ENCODE measurements at regions not wholly inside any gene's neighbourhood (a gene's known extent, or its start where the extent isn't known, plus 50 kb on each side); places are given as distances from the start of the nearest gene placed in this dataset.
A peak's percentile ranks its signal among the peaks of the same experiment; 100 is the strongest.

DNA sequence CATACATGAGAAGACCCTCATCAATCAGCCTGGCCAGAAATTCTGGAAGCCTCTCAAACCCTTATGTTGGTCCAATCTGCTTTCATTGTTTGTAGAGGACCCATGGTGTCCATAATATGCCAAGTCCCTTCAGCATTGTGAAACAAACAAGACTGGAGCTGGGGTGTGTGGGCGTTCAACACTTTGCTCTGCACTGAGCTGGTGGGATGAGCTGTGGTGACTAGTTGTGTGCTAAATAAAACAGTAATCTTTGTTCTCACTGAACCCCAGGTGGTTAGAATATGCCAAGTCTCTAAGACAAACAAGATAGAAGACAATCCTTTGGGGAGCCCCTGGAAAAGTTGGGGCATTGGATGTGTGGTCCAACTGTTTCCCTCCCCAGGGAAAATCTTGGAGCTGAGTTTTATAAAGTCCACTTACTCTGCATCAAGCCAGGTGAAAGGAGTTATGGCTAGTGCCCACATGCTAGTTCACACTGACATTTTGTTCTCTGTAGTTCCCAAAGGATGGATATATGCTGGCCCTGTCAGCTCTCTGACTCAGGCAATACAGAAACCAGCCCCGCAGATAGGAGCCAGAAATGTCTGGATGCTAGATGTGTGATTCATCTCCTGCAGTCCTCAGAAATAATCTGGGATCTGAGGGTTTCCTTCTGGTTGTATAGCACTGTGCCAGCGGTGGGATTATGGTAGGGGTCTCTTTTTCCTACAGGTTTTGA is 260.2 kb downstream of the TMX3 start:
- Histone ChIP-seq H3K36me3 (ENCODE audit: insufficient read depth, low read length) (no peaks in the 10 kb centered on the region), H3K4me1 (ENCODE audit: insufficient read depth, low read length) (no peaks in the 10 kb centered on the region), H3K4me3 (ENCODE audit: low read length in 2 of 2) (no peak overlapping the region), H3K9me3 (ENCODE audit: control insufficient read depth in 1 of 2, low read length in 2 of 2) (no peaks in the 10 kb centered on the region), H3K27ac (ENCODE audit: low read depth, low read length) (no peak overlapping the region), H3K27me3 (ENCODE audit: insufficient read depth, low read length) (no peaks in the 10 kb centered on the region)
- Mint-ChIP-seq H3K9me3 (peaks cover 0 to 2% (median 0%) of the 10 kb centered on the region in 8 donors), H3K4me3 (no peak overlapping the region), H3K36me3 (no peaks in the 10 kb centered on the region), H3K27ac (no peak overlapping the region), H3K27me3 (no peaks in the 10 kb centered on the region), H3K4me1 (no peaks in the 10 kb centered on the region)
- intact Hi-C loops (cut with micrococcal nuclease) = no loop called here
- ChIA-PET POLR2A (ENCODE audit: partially characterized antibody) (no interaction called here), CTCF (ENCODE audit: partially characterized antibody) (no interaction called here)
- DNase-seq = no peak

DNA sequence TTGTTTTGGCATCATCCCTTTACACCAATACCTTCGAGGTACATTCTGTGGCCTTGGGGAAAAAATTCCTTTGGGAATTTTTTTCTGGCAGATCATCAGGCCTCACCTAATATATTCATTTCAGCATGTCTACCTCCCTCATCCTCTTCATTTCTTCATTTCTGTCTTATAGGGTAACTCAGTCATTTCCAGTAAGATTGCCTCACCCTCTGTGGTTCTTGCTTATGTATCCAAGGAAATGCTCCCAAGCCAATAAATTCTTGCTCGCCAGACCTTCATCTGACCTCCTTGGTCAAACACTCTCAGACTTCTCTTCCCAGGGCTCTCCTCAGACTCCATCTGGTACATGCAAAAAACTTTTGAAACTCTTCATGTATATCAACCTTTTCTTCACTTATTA is 265.6 kb downstream of the TMX3 start:
- Mint-ChIP-seq H3K4me3 (no peak overlapping the region), H3K4me1 (no peaks in the 10 kb centered on the region), H3K27ac (no peak overlapping the region), H3K9me3 (peaks cover 0 to 2% (median 0%) of the 10 kb centered on the region in 8 donors), H3K36me3 (no peaks in the 10 kb centered on the region), H3K27me3 (no peaks in the 10 kb centered on the region)
- Histone ChIP-seq H3K4me3 (ENCODE audit: low read length in 2 of 2) (no peak overlapping the region), H3K27me3 (ENCODE audit: insufficient read depth, low read length) (no peaks in the 10 kb centered on the region), H3K9me3 (ENCODE audit: control insufficient read depth in 1 of 2, low read length in 2 of 2) (no peaks in the 10 kb centered on the region), H3K36me3 (ENCODE audit: insufficient read depth, low read length) (no peaks in the 10 kb centered on the region), H3K27ac (ENCODE audit: low read depth, low read length) (no peak overlapping the region), H3K4me1 (ENCODE audit: insufficient read depth, low read length) (no peaks in the 10 kb centered on the region)
- intact Hi-C loops (cut with micrococcal nuclease) = no loop called here
- no peak for DNase-seq
- POLR2A ChIA-PET (ENCODE audit: partially characterized antibody) = no interaction called here
- CTCF ChIA-PET (ENCODE audit: partially characterized antibody) = no interaction called here

DNA sequence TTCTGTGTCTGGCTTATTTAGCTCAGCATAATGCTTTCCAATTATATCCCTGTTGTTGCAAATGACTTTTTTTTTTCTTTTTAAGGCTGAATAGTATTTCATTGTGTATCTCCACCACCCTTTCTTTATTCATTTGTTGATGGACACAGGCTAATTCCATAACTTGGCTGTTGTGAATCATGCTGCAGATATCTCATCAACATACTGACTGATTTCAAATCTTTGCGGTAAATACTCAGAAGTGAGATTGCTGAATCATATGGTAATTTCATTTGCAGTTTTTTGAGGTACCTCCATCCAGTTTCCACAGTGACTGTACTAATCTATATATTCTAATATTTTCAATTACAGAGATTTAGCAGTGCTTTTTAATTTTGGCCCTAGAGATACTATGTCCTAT is 266.2 kb downstream of the TMX3 start:
- Histone ChIP-seq H3K36me3 (ENCODE audit: insufficient read depth, low read length) (no peaks in the 10 kb centered on the region), H3K9me3 (ENCODE audit: control insufficient read depth in 1 of 2, low read length in 2 of 2) (no peaks in the 10 kb centered on the region), H3K4me1 (ENCODE audit: insufficient read depth, low read length) (no peaks in the 10 kb centered on the region), H3K27me3 (ENCODE audit: insufficient read depth, low read length) (no peaks in the 10 kb centered on the region), H3K4me3 (ENCODE audit: low read length in 2 of 2) (no peak overlapping the region), H3K27ac (ENCODE audit: low read depth, low read length) (no peak overlapping the region)
- Mint-ChIP-seq H3K4me3 (no peak overlapping the region), H3K9me3 (peaks cover 0 to 2% (median 0%) of the 10 kb centered on the region in 8 donors), H3K27ac (peak overlapping the region in 1 of 7 donors; percentile 3), H3K4me1 (no peaks in the 10 kb centered on the region), H3K27me3 (no peaks in the 10 kb centered on the region), H3K36me3 (no peaks in the 10 kb centered on the region)
- ChIA-PET CTCF (ENCODE audit: partially characterized antibody) (no interaction called here), POLR2A (ENCODE audit: partially characterized antibody) (no interaction called here)
- no peak for DNase-seq
- intact Hi-C loops (cut with micrococcal nuclease) = no loop called here

DNA sequence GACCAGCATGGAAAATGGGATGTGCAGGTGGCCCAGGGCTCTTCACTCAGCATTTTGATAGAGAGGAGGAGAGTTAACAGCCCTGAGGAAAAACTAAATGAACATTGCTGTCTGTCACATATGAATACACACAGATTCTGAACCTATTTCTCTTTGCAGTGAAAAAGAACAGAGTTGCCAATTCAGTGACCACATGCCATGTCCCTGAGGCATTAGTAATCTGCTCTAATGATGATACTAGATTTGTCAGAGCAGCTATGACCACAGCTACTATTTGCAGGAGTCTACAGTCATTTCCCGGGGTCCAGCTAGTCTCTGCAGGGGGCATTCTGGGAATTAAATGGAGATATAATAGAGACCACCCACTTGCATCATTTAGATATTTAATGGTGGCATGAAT is 267.6 kb downstream of the TMX3 start:
- H3K36me3 Mint-ChIP-seq = no peaks in the 10 kb centered on the region
- DNase-seq = no peak
- Histone ChIP-seq H3K4me1 (ENCODE audit: insufficient read depth, low read length) (no peaks in the 10 kb centered on the region), H3K36me3 (ENCODE audit: insufficient read depth, low read length) (no peaks in the 10 kb centered on the region), H3K4me3 (ENCODE audit: low read length in 2 of 2) (no peak overlapping the region), H3K27ac (ENCODE audit: low read depth, low read length) (no peak overlapping the region), H3K27me3 (ENCODE audit: insufficient read depth, low read length) (no peaks in the 10 kb centered on the region), H3K9me3 (ENCODE audit: control insufficient read depth in 1 of 2, low read length in 2 of 2) (no peaks in the 10 kb centered on the region)
- intact Hi-C loops (cut with micrococcal nuclease) = no loop called here
- no peak overlapping the region for H3K4me3 Mint-ChIP-seq
- peaks cover 0 to 2% (median 0%) of the 10 kb centered on the region in 8 donors for H3K9me3 Mint-ChIP-seq
- no peaks in the 10 kb centered on the region for H3K4me1 Mint-ChIP-seq
- ChIA-PET POLR2A (ENCODE audit: partially characterized antibody) (no interaction called here), CTCF (ENCODE audit: partially characterized antibody) (no interaction called here)
- H3K27me3 Mint-ChIP-seq = no peaks in the 10 kb centered on the region
- peak overlapping the region in 1 of 7 donors; percentile 5 for H3K27ac Mint-ChIP-seq

DNA sequence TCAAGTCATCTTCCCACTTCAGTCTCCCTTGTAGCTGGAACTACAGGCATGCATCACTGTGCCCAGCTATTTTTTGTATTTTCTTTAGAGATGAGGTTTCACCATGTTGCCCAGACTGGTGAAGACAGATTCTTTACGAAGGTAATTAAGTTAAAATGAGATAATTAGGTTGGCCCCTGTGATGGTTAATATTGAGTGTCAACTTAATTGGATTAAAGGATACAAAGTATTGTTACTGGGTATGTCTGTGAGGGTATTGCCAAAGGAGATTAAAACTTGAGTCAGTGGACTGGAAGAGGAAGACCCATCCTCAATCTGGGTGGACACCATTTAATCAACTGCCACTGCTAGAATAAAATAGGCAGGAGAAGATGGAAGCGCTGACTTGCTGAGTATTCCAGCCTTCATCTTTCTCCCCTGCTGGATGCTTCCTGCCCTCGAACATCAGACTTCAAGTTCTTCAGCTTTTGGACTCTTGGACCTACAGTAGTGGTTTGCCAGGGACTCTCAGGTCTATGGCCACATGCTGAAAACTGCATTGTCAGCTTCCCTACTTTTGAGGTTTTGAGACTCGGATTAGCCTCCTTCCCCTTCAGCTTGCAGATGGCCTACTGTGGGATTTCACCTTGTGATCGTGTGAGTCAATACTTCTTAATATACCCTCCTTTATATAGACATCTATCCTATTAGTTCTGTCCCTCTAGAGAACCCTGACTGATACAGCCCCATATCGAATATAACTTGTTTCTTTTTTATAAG is 269.1 kb downstream of the TMX3 start:
- Mint-ChIP-seq H3K4me3 (no peak overlapping the region), H3K27me3 (no peaks in the 10 kb centered on the region), H3K9me3 (peaks cover 0 to 2% (median 0%) of the 10 kb centered on the region in 8 donors), H3K27ac (no peak overlapping the region), H3K36me3 (no peaks in the 10 kb centered on the region), H3K4me1 (no peaks in the 10 kb centered on the region)
- H3K4me3 ChIP-seq (ENCODE audit: low read length in 2 of 2) = no peak overlapping the region
- POLR2A ChIA-PET (ENCODE audit: partially characterized antibody) = no interaction called here
- H3K27ac ChIP-seq (ENCODE audit: low read depth, low read length) = no peak overlapping the region
- DNase-seq = no peak
- no peaks in the 10 kb centered on the region for H3K4me1 ChIP-seq (ENCODE audit: insufficient read depth, low read length)
- no peaks in the 10 kb centered on the region for H3K9me3 ChIP-seq (ENCODE audit: control insufficient read depth in 1 of 2, low read length in 2 of 2)
- no peaks in the 10 kb centered on the region for H3K36me3 ChIP-seq (ENCODE audit: insufficient read depth, low read length)
- no peaks in the 10 kb centered on the region for H3K27me3 ChIP-seq (ENCODE audit: insufficient read depth, low read length)
- intact Hi-C loops (cut with micrococcal nuclease) = no loop called here
- CTCF ChIA-PET (ENCODE audit: partially characterized antibody) = no interaction called here

DNA sequence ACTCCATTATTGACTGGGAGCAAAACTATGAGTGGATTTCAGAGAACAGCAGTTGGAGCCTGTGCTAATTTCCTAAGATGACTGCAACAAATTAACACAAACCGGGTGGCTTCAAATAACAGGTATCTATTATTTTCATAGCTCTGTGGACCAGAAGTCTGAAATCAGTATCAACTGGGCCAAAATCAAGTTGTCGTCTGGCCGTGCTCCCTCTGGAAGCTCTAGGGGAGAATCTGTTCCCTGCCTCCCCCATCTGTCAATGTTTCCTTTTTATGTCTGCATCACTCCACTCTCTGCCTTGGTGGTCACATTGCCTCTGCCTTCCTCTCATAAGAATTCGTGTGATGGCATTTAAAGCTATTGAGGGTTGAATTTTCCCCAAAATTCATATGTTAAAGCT is 269.8 kb downstream of the TMX3 start:
- Mint-ChIP-seq H3K27me3 (no peaks in the 10 kb centered on the region), H3K4me3 (no peak overlapping the region), H3K4me1 (no peaks in the 10 kb centered on the region), H3K27ac (no peak overlapping the region), H3K9me3 (peaks cover 0 to 2% (median 0%) of the 10 kb centered on the region in 8 donors), H3K36me3 (no peaks in the 10 kb centered on the region)
- Histone ChIP-seq H3K9me3 (ENCODE audit: control insufficient read depth in 1 of 2, low read length in 2 of 2) (no peaks in the 10 kb centered on the region), H3K27me3 (ENCODE audit: insufficient read depth, low read length) (no peaks in the 10 kb centered on the region), H3K27ac (ENCODE audit: low read depth, low read length) (no peak overlapping the region), H3K4me3 (ENCODE audit: low read length in 2 of 2) (no peak overlapping the region), H3K36me3 (ENCODE audit: insufficient read depth, low read length) (no peaks in the 10 kb centered on the region), H3K4me1 (ENCODE audit: insufficient read depth, low read length) (no peaks in the 10 kb centered on the region)
- intact Hi-C loops (cut with micrococcal nuclease) = no loop called here
- DNase-seq = no peak
- POLR2A ChIA-PET (ENCODE audit: partially characterized antibody) = no interaction called here
- CTCF ChIA-PET (ENCODE audit: partially characterized antibody) = no interaction called here

DNA sequence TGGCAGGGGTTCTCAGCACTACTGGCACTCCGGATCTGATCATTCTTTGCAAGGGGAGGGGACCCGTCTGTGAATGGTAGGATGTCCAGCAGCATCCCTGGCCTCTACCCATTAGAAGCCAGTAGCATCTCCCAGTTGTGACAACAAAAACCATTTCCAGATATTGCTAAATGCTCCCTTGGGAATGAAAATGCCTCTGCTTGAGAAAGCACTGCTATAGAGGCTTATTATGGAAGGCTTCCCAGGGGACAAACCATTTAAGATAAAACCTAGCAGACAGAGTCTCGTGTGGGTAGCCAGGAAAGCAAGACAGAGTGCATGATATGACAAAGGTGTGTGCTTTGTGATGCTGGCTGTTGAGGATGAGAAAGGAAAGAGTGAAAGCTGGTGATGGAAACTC is 273.7 kb downstream of the TMX3 start:
- no peaks in the 10 kb centered on the region for H3K9me3 ChIP-seq (ENCODE audit: control insufficient read depth in 1 of 2, low read length in 2 of 2)
- H3K27me3 Mint-ChIP-seq = no peaks in the 10 kb centered on the region
- no peak overlapping the region for H3K4me3 Mint-ChIP-seq
- H3K4me3 ChIP-seq (ENCODE audit: low read length in 2 of 2) = no peak overlapping the region
- intact Hi-C loops (cut with micrococcal nuclease) = no loop called here
- DNase-seq = no peak
- no peaks in the 10 kb centered on the region for H3K4me1 ChIP-seq (ENCODE audit: insufficient read depth, low read length)
- no peak overlapping the region for H3K27ac ChIP-seq (ENCODE audit: low read depth, low read length)
- H3K27ac Mint-ChIP-seq = no peak overlapping the region
- H3K4me1 Mint-ChIP-seq = peaks cover 0 to 4% (median 4%) of the 10 kb centered on the region in 4 donors
- no peaks in the 10 kb centered on the region for H3K27me3 ChIP-seq (ENCODE audit: insufficient read depth, low read length)
- peaks cover 0 to 5% (median 3%) of the 10 kb centered on the region in 8 donors for H3K9me3 Mint-ChIP-seq
- ChIA-PET POLR2A (ENCODE audit: partially characterized antibody) (no interaction called here), CTCF (ENCODE audit: partially characterized antibody) (no interaction called here)
- no peaks in the 10 kb centered on the region for H3K36me3 Mint-ChIP-seq
- H3K36me3 ChIP-seq (ENCODE audit: insufficient read depth, low read length) = no peaks in the 10 kb centered on the region

Data from CD4-positive, alpha-beta memory T cell (primary cell).